Stimulated activated naive CD8-positive, alpha-beta T cell treated with anti-CD3 and anti-CD28 coated beads, Interleukin-15, Interleukin-2, amounts not matched to agents 100 ng/mL and 50 ng/mL, for 24 hours (primary cell): ENCODE measurements at regions not wholly inside any gene's neighbourhood (a gene's known extent, or its start where the extent isn't known, plus 50 kb on each side); places are given as distances from the start of the nearest gene placed in this dataset.

Experiments used
- H3K27ac Mint-ChIP-seq: one replicate; pipeline ENCODE4 v1.8.0; 2021; ENCODE audit warnings: mild to moderate bottlenecking, mixed read lengths
- H3K27me3 Mint-ChIP-seq: one replicate; pipeline ENCODE4 v1.8.0; 2021; ENCODE audit warnings: mixed read lengths
- H3K36me3 Mint-ChIP-seq: one replicate; pipeline ENCODE4 v1.8.0; 2021; ENCODE audit warnings: low read depth, mixed read lengths
- H3K4me1 Mint-ChIP-seq: one replicate; pipeline ENCODE4 v1.8.0; 2021; ENCODE audit warnings: low read depth, mixed read lengths
- H3K4me3 Mint-ChIP-seq: one replicate; pipeline ENCODE4 v1.8.0; 2021; ENCODE audit warnings: mild to moderate bottlenecking, mixed read lengths
- H3K9me3 Mint-ChIP-seq: one replicate; pipeline ENCODE4 v1.8.0; 2021; ENCODE audit warnings: mixed read lengths

GRCh38 chr12:116354534-116354933, 77.0 kb upstream of the MED13L start:
- H3K27ac Mint-ChIP-seq, result no peak overlapping the region
- no peaks in the 10 kb centered on the region for H3K9me3 Mint-ChIP-seq
- H3K27me3 Mint-ChIP-seq, result peaks cover 3% of the 10 kb centered on the region
- H3K4me1 Mint-ChIP-seq, result peaks cover 17% of the 10 kb centered on the region
- no peak overlapping the region for H3K4me3 Mint-ChIP-seq
- H3K36me3 Mint-ChIP-seq, result no peaks in the 10 kb centered on the region

GRCh38 chr12:116354950-116355783, 77.7 kb upstream of the MED13L start:
- peaks cover 2% of the 10 kb centered on the region for H3K27me3 Mint-ChIP-seq
- H3K36me3 Mint-ChIP-seq, result no peaks in the 10 kb centered on the region
- no peak overlapping the region for H3K4me3 Mint-ChIP-seq
- H3K4me1 Mint-ChIP-seq, result peaks cover 22% of the 10 kb centered on the region
- H3K27ac Mint-ChIP-seq, result no peak overlapping the region
- no peaks in the 10 kb centered on the region for H3K9me3 Mint-ChIP-seq

- no peaks in the 10 kb centered on the region for H3K36me3 Mint-ChIP-seq
- H3K27ac Mint-ChIP-seq, result peak overlapping the region; percentile 93
- peaks cover 37% of the 10 kb centered on the region for H3K4me1 Mint-ChIP-seq
- H3K27me3 Mint-ChIP-seq, result no peaks in the 10 kb centered on the region
- peak overlapping the region; percentile 76 for H3K4me3 Mint-ChIP-seq
- H3K9me3 Mint-ChIP-seq, result no peaks in the 10 kb centered on the region
These were observed 81.0 kb upstream of the MED13L start for GRCh38 chr12:116358536-116358892.

- Mint-ChIP-seq H3K27ac (peak overlapping the region; percentile 93), H3K36me3 (no peaks in the 10 kb centered on the region), H3K4me3 (peak overlapping the region; percentile 76), H3K4me1 (peaks cover 37% of the 10 kb centered on the region), H3K27me3 (no peaks in the 10 kb centered on the region), H3K9me3 (no peaks in the 10 kb centered on the region)
These were observed 81.6 kb upstream of the MED13L start for GRCh38 chr12:116358893-116359761.

GRCh38 chr12:116360579-116361413, 83.3 kb upstream of the MED13L start:
- Mint-ChIP-seq H3K27ac (peak overlapping the region; percentile 70), H3K4me3 (peak overlapping the region; percentile 38), H3K9me3 (no peaks in the 10 kb centered on the region), H3K4me1 (peaks cover 37% of the 10 kb centered on the region), H3K36me3 (no peaks in the 10 kb centered on the region), H3K27me3 (no peaks in the 10 kb centered on the region)

- Mint-ChIP-seq H3K27ac (no peak overlapping the region), H3K9me3 (no peaks in the 10 kb centered on the region), H3K27me3 (no peaks in the 10 kb centered on the region), H3K4me1 (peaks cover 37% of the 10 kb centered on the region), H3K36me3 (no peaks in the 10 kb centered on the region), H3K4me3 (no peak overlapping the region)
These were observed 84.1 kb upstream of the MED13L start for GRCh38 chr12:116361414-116362223.

- H3K27me3 Mint-ChIP-seq, result no peaks in the 10 kb centered on the region
- no peak overlapping the region for H3K4me3 Mint-ChIP-seq
- no peak overlapping the region for H3K27ac Mint-ChIP-seq
- peaks cover 15% of the 10 kb centered on the region for H3K4me1 Mint-ChIP-seq
- no peaks in the 10 kb centered on the region for H3K9me3 Mint-ChIP-seq
- no peaks in the 10 kb centered on the region for H3K36me3 Mint-ChIP-seq
These were observed 87.6 kb upstream of the MED13L start for GRCh38 chr12:116365114-116365513.

- Mint-ChIP-seq H3K4me1 (peaks cover 9% of the 10 kb centered on the region), H3K27me3 (no peaks in the 10 kb centered on the region), H3K4me3 (no peak overlapping the region), H3K36me3 (no peaks in the 10 kb centered on the region), H3K27ac (no peak overlapping the region), H3K9me3 (no peaks in the 10 kb centered on the region)
These were observed 88.3 kb upstream of the MED13L start for GRCh38 chr12:116365606-116366455.

GRCh38 chr12:116366456-116366776, 88.9 kb upstream of the MED13L start:
- H3K4me3 Mint-ChIP-seq, result no peak overlapping the region
- no peaks in the 10 kb centered on the region for H3K36me3 Mint-ChIP-seq
- H3K4me1 Mint-ChIP-seq, result peaks cover 4% of the 10 kb centered on the region
- H3K27me3 Mint-ChIP-seq, result no peaks in the 10 kb centered on the region
- no peak overlapping the region for H3K27ac Mint-ChIP-seq
- H3K9me3 Mint-ChIP-seq, result no peaks in the 10 kb centered on the region

- Mint-ChIP-seq H3K27me3 (no peaks in the 10 kb centered on the region), H3K4me3 (no peak overlapping the region), H3K36me3 (no peaks in the 10 kb centered on the region), H3K9me3 (no peaks in the 10 kb centered on the region), H3K27ac (no peak overlapping the region), H3K4me1 (peaks cover under 1% of the 10 kb centered on the region)
These were observed 89.3 kb upstream of the MED13L start for GRCh38 chr12:116366824-116367223.

GRCh38 chr12:116368196-116369194, 91.0 kb upstream of the MED13L start:
- Mint-ChIP-seq H3K4me3 (no peak overlapping the region), H3K27me3 (no peaks in the 10 kb centered on the region), H3K36me3 (no peaks in the 10 kb centered on the region), H3K9me3 (no peaks in the 10 kb centered on the region), H3K4me1 (peaks cover 8% of the 10 kb centered on the region), H3K27ac (peak overlapping the region; percentile 18)

- Mint-ChIP-seq H3K9me3 (peaks cover 3% of the 10 kb centered on the region), H3K27ac (no peak overlapping the region), H3K4me1 (peaks cover 8% of the 10 kb centered on the region), H3K36me3 (no peaks in the 10 kb centered on the region), H3K4me3 (no peak overlapping the region), H3K27me3 (no peaks in the 10 kb centered on the region)
These were observed 92.5 kb upstream of the MED13L start for GRCh38 chr12:116370004-116370404.
